ENCODE measurements at regions not wholly inside any gene's neighbourhood (a gene's known extent, or its start where the extent isn't known, plus 50 kb on each side); places are given as distances from the start of the nearest gene placed in this dataset.

DNA sequence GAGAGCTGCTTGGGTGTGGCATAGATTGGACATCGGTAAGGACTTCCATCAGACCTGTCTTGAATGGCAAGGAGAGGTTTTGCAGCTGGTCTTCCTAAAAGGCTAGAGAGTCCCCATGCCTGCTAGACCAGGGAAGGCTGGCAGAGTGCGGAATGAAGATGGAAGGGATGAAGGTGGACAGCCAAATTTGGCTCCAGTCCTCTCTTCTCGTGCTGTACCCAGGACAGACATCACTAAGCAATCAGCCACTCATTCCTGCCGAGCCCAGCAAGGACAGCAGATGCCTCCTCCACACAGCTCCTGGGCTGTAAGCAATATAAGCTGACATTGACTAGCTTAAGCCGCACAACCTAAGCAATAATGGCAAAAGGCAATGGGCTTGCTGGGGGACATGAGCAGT, 112.0 kb downstream of the OLFM1 start:
- no peaks in the 10 kb centered on the region for H3K36me3 ChIP-seq (ENCODE audit: control insufficient read depth, insufficient read depth, low read length)
- no peak overlapping the region for H3K4me3 ChIP-seq (ENCODE audit: low read depth in 2 of 2, low read length in 2 of 2)
- ChIA-PET POLR2A (no interaction called here), CTCF (no interaction called here)
- DNase-seq (ENCODE audit: low read depth, low spot score) (no peak), ATAC-seq (no peak)
- no peak overlapping the region for H3K27ac ChIP-seq (ENCODE audit: low read length)
- no peak for TF ChIP-seq SIN3A (IDR thresholded peaks at IDR 0.05; ENCODE audit: borderline replicate concordance, insufficient read depth, low read depth, low read length)
- TF ChIP-seq, protein P1, sequence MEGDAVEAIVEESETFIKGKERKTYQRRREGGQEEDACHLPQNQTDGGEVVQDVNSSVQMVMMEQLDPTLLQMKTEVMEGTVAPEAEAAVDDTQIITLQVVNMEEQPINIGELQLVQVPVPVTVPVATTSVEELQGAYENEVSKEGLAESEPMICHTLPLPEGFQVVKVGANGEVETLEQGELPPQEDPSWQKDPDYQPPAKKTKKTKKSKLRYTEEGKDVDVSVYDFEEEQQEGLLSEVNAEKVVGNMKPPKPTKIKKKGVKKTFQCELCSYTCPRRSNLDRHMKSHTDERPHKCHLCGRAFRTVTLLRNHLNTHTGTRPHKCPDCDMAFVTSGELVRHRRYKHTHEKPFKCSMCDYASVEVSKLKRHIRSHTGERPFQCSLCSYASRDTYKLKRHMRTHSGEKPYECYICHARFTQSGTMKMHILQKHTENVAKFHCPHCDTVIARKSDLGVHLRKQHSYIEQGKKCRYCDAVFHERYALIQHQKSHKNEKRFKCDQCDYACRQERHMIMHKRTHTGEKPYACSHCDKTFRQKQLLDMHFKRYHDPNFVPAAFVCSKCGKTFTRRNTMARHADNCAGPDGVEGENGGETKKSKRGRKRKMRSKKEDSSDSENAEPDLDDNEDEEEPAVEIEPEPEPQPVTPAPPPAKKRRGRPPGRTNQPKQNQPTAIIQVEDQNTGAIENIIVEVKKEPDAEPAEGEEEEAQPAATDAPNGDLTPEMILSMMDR (IDR thresholded peaks at IDR 0.05), result no peak
- TF ChIP-seq, protein P2, sequence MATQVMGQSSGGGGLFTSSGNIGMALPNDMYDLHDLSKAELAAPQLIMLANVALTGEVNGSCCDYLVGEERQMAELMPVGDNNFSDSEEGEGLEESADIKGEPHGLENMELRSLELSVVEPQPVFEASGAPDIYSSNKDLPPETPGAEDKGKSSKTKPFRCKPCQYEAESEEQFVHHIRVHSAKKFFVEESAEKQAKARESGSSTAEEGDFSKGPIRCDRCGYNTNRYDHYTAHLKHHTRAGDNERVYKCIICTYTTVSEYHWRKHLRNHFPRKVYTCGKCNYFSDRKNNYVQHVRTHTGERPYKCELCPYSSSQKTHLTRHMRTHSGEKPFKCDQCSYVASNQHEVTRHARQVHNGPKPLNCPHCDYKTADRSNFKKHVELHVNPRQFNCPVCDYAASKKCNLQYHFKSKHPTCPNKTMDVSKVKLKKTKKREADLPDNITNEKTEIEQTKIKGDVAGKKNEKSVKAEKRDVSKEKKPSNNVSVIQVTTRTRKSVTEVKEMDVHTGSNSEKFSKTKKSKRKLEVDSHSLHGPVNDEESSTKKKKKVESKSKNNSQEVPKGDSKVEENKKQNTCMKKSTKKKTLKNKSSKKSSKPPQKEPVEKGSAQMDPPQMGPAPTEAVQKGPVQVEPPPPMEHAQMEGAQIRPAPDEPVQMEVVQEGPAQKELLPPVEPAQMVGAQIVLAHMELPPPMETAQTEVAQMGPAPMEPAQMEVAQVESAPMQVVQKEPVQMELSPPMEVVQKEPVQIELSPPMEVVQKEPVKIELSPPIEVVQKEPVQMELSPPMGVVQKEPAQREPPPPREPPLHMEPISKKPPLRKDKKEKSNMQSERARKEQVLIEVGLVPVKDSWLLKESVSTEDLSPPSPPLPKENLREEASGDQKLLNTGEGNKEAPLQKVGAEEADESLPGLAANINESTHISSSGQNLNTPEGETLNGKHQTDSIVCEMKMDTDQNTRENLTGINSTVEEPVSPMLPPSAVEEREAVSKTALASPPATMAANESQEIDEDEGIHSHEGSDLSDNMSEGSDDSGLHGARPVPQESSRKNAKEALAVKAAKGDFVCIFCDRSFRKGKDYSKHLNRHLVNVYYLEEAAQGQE (IDR thresholded peaks at IDR 0.05; ENCODE audit: insufficient read depth in 1 of 2, low read depth in 2 of 2, low read length in 1 of 2), result no peak
- no peak for TF ChIP-seq POLR2AphosphoS5 (IDR thresholded peaks at IDR 0.05; ENCODE audit: low read depth, low read length)
- TF ChIP-seq TCF7L2 (IDR thresholded peaks at IDR 0.05; ENCODE audit: low read depth, low read length), result no peak
- in situ Hi-C loops (cut with HindIII; ENCODE audit: low pct_unique_long_range_greater_than_20kb, low sequenced_read_pairs), result no loop called here
- no peaks in the 10 kb centered on the region for H3K9me3 ChIP-seq (ENCODE audit: control insufficient read depth, insufficient read depth, low read depth, low read length)
- no peaks in the 10 kb centered on the region; the same call in 1 of the 2 replicates for H3K27me3 ChIP-seq (ENCODE audit: control insufficient read depth, insufficient read depth, low read length)
- intact Hi-C loops (cut with micrococcal nuclease; ENCODE audit: unreplicated experiment), result no loop called here
- no peaks in the 10 kb centered on the region for H3K4me1 ChIP-seq (ENCODE audit: control insufficient read depth, insufficient read depth, low read length)
- BruUV-seq (replicated peaks), result no TSS peak

DNA sequence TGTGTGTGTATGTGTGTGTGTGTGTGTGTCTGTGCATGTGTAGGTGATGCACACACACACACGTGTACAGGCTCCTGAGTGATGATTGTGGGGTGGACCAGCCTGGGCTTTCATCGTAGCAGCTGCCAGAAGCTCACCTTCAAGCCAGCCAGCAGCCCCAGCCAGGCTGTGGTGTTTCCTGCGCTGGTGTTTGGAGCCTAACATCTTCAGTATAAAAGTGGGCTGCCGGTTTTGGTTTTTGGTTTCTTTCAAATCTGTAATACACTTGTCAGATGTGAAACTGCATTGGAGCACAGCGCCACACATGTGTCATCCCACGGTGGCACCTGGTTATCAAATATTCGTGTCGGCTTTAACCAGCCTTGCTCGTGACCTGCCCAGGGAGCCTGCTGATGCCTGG, 114.2 kb downstream of the OLFM1 start:
- ATAC-seq (no peak), DNase-seq (ENCODE audit: low read depth, low spot score) (no peak)
- POLR2A ChIA-PET, result no interaction called here
- Histone ChIP-seq H3K36me3 (ENCODE audit: control insufficient read depth, insufficient read depth, low read length) (no peaks in the 10 kb centered on the region), H3K4me1 (ENCODE audit: control insufficient read depth, insufficient read depth, low read length) (no peaks in the 10 kb centered on the region), H3K9me3 (ENCODE audit: control insufficient read depth, insufficient read depth, low read depth, low read length) (no peaks in the 10 kb centered on the region), H3K4me3 (ENCODE audit: low read depth in 2 of 2, low read length in 2 of 2) (no peak overlapping the region), H3K27me3 (ENCODE audit: control insufficient read depth, insufficient read depth, low read length) (no peaks in the 10 kb centered on the region; the same call in 1 of the 2 replicates), H3K27ac (ENCODE audit: low read length) (no peak overlapping the region)
- no peak for TF ChIP-seq SIN3A (IDR thresholded peaks at IDR 0.05; ENCODE audit: borderline replicate concordance, insufficient read depth, low read depth, low read length)
- no peak for TF ChIP-seq POLR2AphosphoS5 (IDR thresholded peaks at IDR 0.05; ENCODE audit: low read depth, low read length)
- TF ChIP-seq, protein P2 (IDR thresholded peaks at IDR 0.05; ENCODE audit: insufficient read depth in 1 of 2, low read depth in 2 of 2, low read length in 1 of 2), result no peak
- TF ChIP-seq, protein P1 (IDR thresholded peaks at IDR 0.05), result no peak
- BruUV-seq (replicated peaks), result no TSS peak
- in situ Hi-C loops (cut with HindIII; ENCODE audit: low pct_unique_long_range_greater_than_20kb, low sequenced_read_pairs) (no loop called here), intact Hi-C loops (cut with micrococcal nuclease; ENCODE audit: unreplicated experiment) (no loop called here)
- CTCF ChIA-PET, result no interaction called here
